ENCODE measurements at regions not wholly inside any gene's neighbourhood (a gene's known extent, or its start where the extent isn't known, plus 50 kb on each side); places are given as distances from the start of the nearest gene placed in this dataset.

DNA sequence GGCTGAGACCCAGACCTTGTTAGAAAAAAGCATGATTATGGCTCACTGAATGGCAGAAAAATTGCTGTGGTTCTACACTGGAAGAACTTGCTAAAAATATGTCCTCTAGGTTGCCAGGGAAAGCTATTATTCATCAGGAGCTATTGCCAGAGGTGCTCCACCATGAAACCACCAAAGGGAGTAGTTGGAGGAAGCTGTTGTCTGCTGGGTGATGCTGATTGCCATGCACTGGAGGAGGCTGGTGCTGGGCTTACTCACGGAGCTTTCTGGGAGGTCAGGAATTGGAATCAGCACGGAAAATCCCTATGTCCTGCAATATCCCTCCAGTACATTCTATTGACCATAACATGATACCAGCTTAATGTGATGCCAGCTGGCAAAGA lies 199.6 kb upstream of the ZBED5 start:
- no peak overlapping the region for H2AFZ ChIP-seq
- no peak overlapping the region for H3K4me2 ChIP-seq (ENCODE audit: low read length)
- H3K36me3 ChIP-seq (ENCODE audit: control insufficient read depth, insufficient read depth, low read length) = no peaks in the 10 kb centered on the region
- H3K79me2 ChIP-seq = no peaks in the 10 kb centered on the region
- TF ChIP-seq CTCF (IDR thresholded peaks at IDR 0.05) = no peak
- no peaks in the 10 kb centered on the region for H3K9me3 ChIP-seq (ENCODE audit: control insufficient read depth, low read length)
- no peaks in the 10 kb centered on the region for H3K4me1 ChIP-seq
- H3K4me3 ChIP-seq (ENCODE audit: low read depth, low read length) = no peak overlapping the region
- no peak overlapping the region for H3K27ac ChIP-seq
- H3K9ac ChIP-seq = no peak overlapping the region
- no peaks in the 10 kb centered on the region for H3K27me3 ChIP-seq (ENCODE audit: control insufficient read depth, insufficient read depth, low read length)

GRCh38 chr11:11056749-11057471 lies 199.1 kb upstream of the ZBED5 start:
- Histone ChIP-seq H2AFZ (no peak overlapping the region), H3K36me3 (ENCODE audit: control insufficient read depth, insufficient read depth, low read length) (no peaks in the 10 kb centered on the region), H3K9ac (no peak overlapping the region), H3K27me3 (ENCODE audit: control insufficient read depth, insufficient read depth, low read length) (no peaks in the 10 kb centered on the region), H3K79me2 (no peaks in the 10 kb centered on the region), H3K4me1 (no peaks in the 10 kb centered on the region), H3K4me2 (ENCODE audit: low read length) (no peak overlapping the region), H3K4me3 (ENCODE audit: low read depth, low read length) (no peak overlapping the region), H3K9me3 (ENCODE audit: control insufficient read depth, low read length) (no peaks in the 10 kb centered on the region), H3K27ac (no peak overlapping the region)
- TF ChIP-seq CTCF (IDR thresholded peaks at IDR 0.05) = no peak

DNA sequence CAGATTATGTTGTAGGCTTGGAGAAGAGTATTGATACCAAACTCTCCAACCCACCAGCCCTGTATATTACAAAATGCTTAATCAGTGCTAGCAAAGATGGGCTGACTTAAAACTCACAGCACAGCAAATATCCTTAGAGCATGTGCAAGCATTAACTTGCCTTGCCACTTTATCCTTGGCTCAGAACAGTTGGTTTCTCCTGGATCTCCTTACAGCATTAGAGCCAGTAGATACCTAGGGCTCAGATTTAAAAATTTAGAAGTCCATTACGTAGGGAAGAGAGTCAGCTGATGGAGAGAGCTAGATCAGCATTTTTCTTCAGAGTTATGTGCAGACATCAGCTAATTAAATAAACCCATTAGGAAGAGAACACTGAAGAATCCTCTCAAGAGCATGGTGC lies 198.5 kb upstream of the ZBED5 start:
- no peaks in the 10 kb centered on the region for H3K4me1 ChIP-seq
- H2AFZ ChIP-seq = no peak overlapping the region
- no peak overlapping the region for H3K9ac ChIP-seq
- H3K4me2 ChIP-seq (ENCODE audit: low read length) = no peak overlapping the region
- TF ChIP-seq CTCF (IDR thresholded peaks at IDR 0.05) = no peak
- no peaks in the 10 kb centered on the region for H3K27me3 ChIP-seq (ENCODE audit: control insufficient read depth, insufficient read depth, low read length)
- H3K36me3 ChIP-seq (ENCODE audit: control insufficient read depth, insufficient read depth, low read length) = no peaks in the 10 kb centered on the region
- no peak overlapping the region for H3K27ac ChIP-seq
- no peaks in the 10 kb centered on the region for H3K9me3 ChIP-seq (ENCODE audit: control insufficient read depth, low read length)
- H3K4me3 ChIP-seq (ENCODE audit: low read depth, low read length) = no peak overlapping the region
- H3K79me2 ChIP-seq = no peaks in the 10 kb centered on the region

DNA sequence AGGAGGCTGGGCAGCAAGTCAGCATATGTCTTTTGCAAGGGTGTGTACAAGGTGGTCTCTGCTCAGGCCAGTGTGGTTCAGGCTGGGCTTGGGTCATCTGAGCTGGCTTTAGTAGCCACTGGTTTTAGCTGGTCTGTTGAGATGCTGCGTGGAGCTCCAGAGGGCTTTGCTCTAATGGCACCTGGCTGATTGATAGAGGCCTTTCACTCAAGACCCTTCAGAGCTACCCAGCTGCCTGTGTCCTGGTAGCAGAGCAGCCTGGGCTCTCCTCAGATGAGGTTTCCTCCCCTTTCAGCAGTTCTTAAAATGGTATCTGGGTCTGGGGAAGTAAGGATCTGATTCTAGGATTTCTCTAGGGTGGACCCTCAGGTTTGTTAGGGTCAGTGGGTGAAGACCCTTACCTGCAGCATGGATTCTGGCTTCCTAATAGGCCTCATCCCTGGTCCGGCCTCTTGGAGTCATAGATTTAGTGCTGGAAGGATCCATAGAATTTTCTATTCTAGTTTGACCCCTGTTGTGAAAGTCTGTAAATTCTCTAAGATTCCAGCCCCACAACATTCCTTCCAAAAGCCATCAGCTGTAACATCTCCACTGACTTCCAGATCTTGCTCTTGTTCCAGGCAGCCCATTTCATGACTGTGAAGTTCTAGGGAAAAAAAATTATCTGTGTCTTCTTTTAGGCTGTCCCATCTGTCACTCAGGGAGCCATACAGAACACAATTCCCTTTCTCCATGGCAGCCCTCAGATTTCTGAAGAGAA lies 190.2 kb upstream of the ZBED5 start:
- Histone ChIP-seq H3K27ac (no peak overlapping the region), H2AFZ (no peak overlapping the region), H3K4me1 (no peaks in the 10 kb centered on the region), H3K4me3 (ENCODE audit: low read depth, low read length) (no peak overlapping the region), H3K9ac (no peak overlapping the region), H3K79me2 (no peaks in the 10 kb centered on the region), H3K27me3 (ENCODE audit: control insufficient read depth, insufficient read depth, low read length) (no peaks in the 10 kb centered on the region), H3K9me3 (ENCODE audit: control insufficient read depth, low read length) (no peaks in the 10 kb centered on the region), H3K4me2 (ENCODE audit: low read length) (no peak overlapping the region), H3K36me3 (ENCODE audit: control insufficient read depth, insufficient read depth, low read length) (no peaks in the 10 kb centered on the region)
- TF ChIP-seq CTCF (IDR thresholded peaks at IDR 0.05) = no peak
